SK-N-SH treated with all-trans-retinoic acid at 6 μM for 48 hours (cell line): ENCODE measurements at regions not wholly inside any gene's neighbourhood (a gene's known extent, or its start where the extent isn't known, plus 50 kb on each side); places are given as distances from the start of the nearest gene placed in this dataset.

Experiments used
- BACH2 ChIP-seq: fragments of 250-450 bp; sonication (Bioruptor Pico); IDR thresholded peaks from 2 replicates; pipeline ENCODE4 v1.9.0; 2021; ENCODE audit warnings: mild to moderate bottlenecking, borderline replicate concordance
- CREB5 ChIP-seq: fragments of 250-450 bp; sonication (Bioruptor Pico); IDR thresholded peaks from 2 replicates; pipeline ENCODE4 v1.5.1; 2020; ENCODE audit warnings: low read depth, mild to moderate bottlenecking, moderate library complexity
- GLIS3 ChIP-seq: fragments of 250-450 bp; sonication (Bioruptor Pico); IDR thresholded peaks from 2 replicates; pipeline ENCODE4 v1.5.0; 2020; ENCODE audit warnings: mild to moderate bottlenecking, moderate library complexity
- ISL1 ChIP-seq: fragments of 250-450 bp; sonication (Bioruptor Pico); IDR thresholded peaks from 2 replicates; pipeline ENCODE4 v2.1.2; 2022; ENCODE audit warnings: mild to moderate bottlenecking, moderate library complexity
- PATZ1 ChIP-seq: fragments of 250-450 bp; sonication (Bioruptor Pico); IDR thresholded peaks from 2 replicates; pipeline ENCODE4 v1.8.0; 2020; ENCODE audit warnings: mild to moderate bottlenecking, moderate library complexity, borderline replicate concordance
- RARB ChIP-seq: fragments of 250-450 bp; sonication (Bioruptor Pico); IDR thresholded peaks from 2 replicates; pipeline ENCODE4 v1.8.0; 2021; ENCODE audit warnings: mild to moderate bottlenecking, moderate library complexity
- TCF4 ChIP-seq: fragments of 250-450 bp; sonication (Bioruptor Pico); IDR thresholded peaks from 2 replicates; pipeline ENCODE4 v1.8.0; 2021; ENCODE audit warnings: mild to moderate bottlenecking, moderate library complexity, borderline replicate concordance
- TOX ChIP-seq: fragments of 250-450 bp; sonication (Bioruptor Pico); IDR thresholded peaks from 2 replicates; pipeline ENCODE4 v1.8.0; 2021; ENCODE audit warnings: mild to moderate bottlenecking, moderate library complexity, borderline replicate concordance
- ZFP3 ChIP-seq: fragments of 250-450 bp; sonication (Bioruptor Pico); IDR thresholded peaks from 2 replicates; pipeline ENCODE4 v1.5.0; 2020; ENCODE audit warnings: mild to moderate bottlenecking, moderate library complexity
- ZFP30 ChIP-seq: fragments of 450-650 bp; formaldehyde crosslinking; IDR thresholded peaks from 2 replicates; pipeline ENCODE4 v1.5.0; 2022; ENCODE audit warnings: mild to moderate bottlenecking, moderate library complexity
- ZNF565 ChIP-seq: fragments of 450-650 bp; formaldehyde crosslinking; conservative IDR thresholded peaks from 2 replicates; pipeline ENCODE4 v1.5.0; 2020; ENCODE audit warnings: low read depth, mild to moderate bottlenecking, moderate library complexity
- ZNF8 ChIP-seq: fragments of 450-650 bp; formaldehyde crosslinking; IDR thresholded peaks from 2 replicates; pipeline ENCODE4 v1.5.0; 2020; ENCODE audit warnings: mild to moderate bottlenecking, moderate library complexity

- TF ChIP-seq CREB5 (CRISPR knock-in tag) (no peak), GLIS3 (CRISPR knock-in tag) (no peak), TOX (CRISPR knock-in tag) (no peak), PATZ1 (CRISPR knock-in tag) (no peak), ISL1 (CRISPR knock-in tag) (no peak), ZNF8 (CRISPR knock-in tag) (no peak), BACH2 (CRISPR knock-in tag) (no peak), ZNF565 (CRISPR knock-in tag) (no peak), ZFP3 (CRISPR knock-in tag) (no peak), ZFP30 (CRISPR knock-in tag) (no peak), RARB (no peak), TCF4 (CRISPR knock-in tag) (no peak)
Measured at GRCh38 chr6:148142821-148143220, 199.8 kb upstream of the SASH1 start.
